A172 (cell line): ENCODE measurements at regions not wholly inside any gene's neighbourhood (a gene's known extent, or its start where the extent isn't known, plus 50 kb on each side); places are given as distances from the start of the nearest gene placed in this dataset.
A peak's percentile ranks its signal among the peaks of the same experiment; 100 is the strongest.

Experiments
- DNase-seq: peaks from one replicate; pipeline ENCODE4 v3.0.0-alpha.2; 2015; ENCODE audit warnings: low spot score

GRCh38 chr14:61941421-61942150 lies 179.4 kb downstream of the SNAPC1 start:
- DNase-seq = no peak

- DNase-seq = no peak
Measured at GRCh38 chr14:61948376-61948775, 186.2 kb downstream of the SNAPC1 start.

- DNase-seq = no peak
Measured at GRCh38 chr14:61950340-61950739, 188.1 kb downstream of the SNAPC1 start.

- no peak for DNase-seq
Measured at GRCh38 chr14:61953602-61954001, 191.4 kb downstream of the SNAPC1 start.

GRCh38 chr14:61954306-61954705 lies 192.1 kb downstream of the SNAPC1 start:
- DNase-seq = no peak

GRCh38 chr14:61956517-61956916 lies 194.3 kb downstream of the SNAPC1 start:
- no peak for DNase-seq

- DNase-seq = no peak
Measured at GRCh38 chr14:61959348-61959747, 197.1 kb downstream of the SNAPC1 start.

- DNase-seq = no peak
Measured at GRCh38 chr14:61961369-61961768, 199.1 kb downstream of the SNAPC1 start.

GRCh38 chr14:61963926-61964325 lies 201.7 kb downstream of the SNAPC1 start:
- DNase-seq = no peak

- DNase-seq = peak; percentile 14
Measured at GRCh38 chr14:61965030-61965745, 203.0 kb downstream of the SNAPC1 start.

GRCh38 chr14:61968207-61968606 lies 206.0 kb downstream of the SNAPC1 start:
- DNase-seq = no peak

GRCh38 chr14:61972711-61973110 lies 210.5 kb downstream of the SNAPC1 start:
- DNase-seq = no peak

GRCh38 chr14:61973981-61974380 lies 211.8 kb downstream of the SNAPC1 start:
- DNase-seq = no peak

- DNase-seq = no peak
Measured at GRCh38 chr14:61977217-61977616, 215.0 kb downstream of the SNAPC1 start.

- no peak for DNase-seq
Measured at GRCh38 chr14:61988240-61988639, 226.0 kb downstream of the SNAPC1 start.

- no peak for DNase-seq
Measured at GRCh38 chr14:61992139-61992538, 229.9 kb downstream of the SNAPC1 start.

- DNase-seq = no peak
Measured at GRCh38 chr14:61992926-61993325, 230.7 kb downstream of the SNAPC1 start.

GRCh38 chr14:61994589-61994988 lies 232.4 kb downstream of the SNAPC1 start:
- no peak for DNase-seq

- no peak for DNase-seq
Measured at GRCh38 chr14:61996753-61997152, 234.5 kb downstream of the SNAPC1 start.

- no peak for DNase-seq
Measured at GRCh38 chr14:61997161-61997560, 234.9 kb downstream of the SNAPC1 start.

GRCh38 chr14:62001963-62002362 lies 239.7 kb downstream of the SNAPC1 start:
- no peak for DNase-seq

- peak; percentile 24 for DNase-seq
Measured at GRCh38 chr14:62002642-62003041, 240.4 kb downstream of the SNAPC1 start.

GRCh38 chr14:62003701-62004100 lies 241.5 kb downstream of the SNAPC1 start:
- no peak for DNase-seq
